Ishikawa (cell line): ENCODE measurements at regions not wholly inside any gene's neighbourhood (a gene's known extent, or its start where the extent isn't known, plus 50 kb on each side); places are given as distances from the start of the nearest gene placed in this dataset.

Experiments
- CEBPB ChIP-seq: IDR thresholded peaks from 2 replicates; pipeline ENCODE4 v1.6.1; 2012
- CREB1 ChIP-seq: IDR thresholded peaks from 2 replicates; pipeline ENCODE4 v1.6.1; 2012; ENCODE audit warnings: low read depth
- EGR1 ChIP-seq: IDR thresholded peaks from 2 replicates; pipeline ENCODE4 v1.6.1; 2012
- EP300 ChIP-seq: IDR thresholded peaks from 2 replicates; pipeline ENCODE4 v1.6.1; 2012; ENCODE audit warnings: borderline replicate concordance
- FOXM1 ChIP-seq: IDR thresholded peaks from 2 replicates; pipeline ENCODE4 v1.6.1; 2012; ENCODE audit warnings: low read depth, borderline replicate concordance
- MAX ChIP-seq: IDR thresholded peaks from 2 replicates; pipeline ENCODE4 v1.6.1; 2012
- NFIC ChIP-seq: IDR thresholded peaks from 2 replicates; pipeline ENCODE4 v1.6.1; 2012
- RAD21 ChIP-seq: IDR thresholded peaks from 2 replicates; pipeline ENCODE4 v1.6.1; 2012; ENCODE audit warnings: low read depth
- REST ChIP-seq: IDR thresholded peaks from 2 replicates; pipeline ENCODE4 v1.6.1; 2012; ENCODE audit warnings: low read depth, mild to moderate bottlenecking
- TAF1 ChIP-seq: IDR thresholded peaks from 2 replicates; pipeline ENCODE4 v1.6.1; 2012; ENCODE audit warnings: low read depth, mild to moderate bottlenecking
- TCF12 ChIP-seq: IDR thresholded peaks from 2 replicates; pipeline ENCODE4 v1.6.1; 2012; ENCODE audit warnings: low read depth
- TEAD4 ChIP-seq: IDR thresholded peaks from 2 replicates; pipeline ENCODE4 v1.6.1; 2012
- USF1 ChIP-seq: IDR thresholded peaks from 2 replicates; pipeline ENCODE4 v1.6.1; 2012
- YY1 ChIP-seq: IDR thresholded peaks from 2 replicates; pipeline ENCODE4 v1.6.1; 2012; ENCODE audit warnings: low read depth
- ZBTB7A ChIP-seq: IDR thresholded peaks from 2 replicates; pipeline ENCODE4 v1.6.1; 2012; ENCODE audit warnings: low read depth

GRCh38 chr4:36420111-36420679 is 138.8 kb downstream of the DTHD1 start:
- no peak for TF ChIP-seq TCF12
- no peak for TF ChIP-seq ZBTB7A

GRCh38 chr4:36422607-36423006 is 141.2 kb downstream of the DTHD1 start:
- TF ChIP-seq YY1 (no peak), TEAD4 (no peak), EGR1 (no peak), ZBTB7A (no peak), MAX (no peak)

- TF ChIP-seq FOXM1 (no peak), MAX (no peak), CEBPB (no peak), YY1 (no peak), RAD21 (no peak), NFIC (no peak), CREB1 (no peak), ZBTB7A (no peak), TEAD4 (no peak), REST (no peak), EGR1 (no peak), EP300 (no peak)
Measured at GRCh38 chr4:36426741-36427140, 145.3 kb downstream of the DTHD1 start.

- TF ChIP-seq TCF12 (no peak), MAX (no peak), NFIC (no peak), EGR1 (no peak), FOXM1 (no peak), REST (no peak), CREB1 (no peak), TAF1 (no peak), ZBTB7A (no peak), RAD21 (no peak), USF1 (no peak), EP300 (no peak)
Measured at GRCh38 chr4:36427696-36428095, 146.3 kb downstream of the DTHD1 start.

DNA sequence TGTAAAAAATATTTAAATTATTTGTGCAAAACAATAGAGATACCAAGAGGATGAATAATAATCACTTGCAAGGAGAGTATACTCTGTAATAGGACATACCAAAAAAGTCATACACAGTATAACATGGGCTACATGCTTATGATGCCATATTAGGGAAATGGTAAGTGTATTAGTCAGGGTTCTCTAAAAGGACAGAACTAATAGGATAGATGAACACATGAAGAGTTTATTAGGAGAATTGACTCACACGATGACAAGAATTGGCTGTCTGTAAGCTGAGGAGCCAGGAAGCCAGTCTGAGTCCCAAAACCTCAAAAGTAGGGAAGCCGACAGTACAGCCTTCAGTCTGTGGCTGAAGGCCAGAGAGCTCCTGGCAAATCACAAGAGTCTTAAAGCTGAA is 151.2 kb downstream of the DTHD1 start:
- no peak for TF ChIP-seq TCF12
- no peak for TF ChIP-seq ZBTB7A
- no peak for TF ChIP-seq USF1
- no peak for TF ChIP-seq NFIC
- TF ChIP-seq REST: no peak
